GM19328 (cell line): ENCODE measurements at regions not wholly inside any gene's neighbourhood (a gene's known extent, or its start where the extent isn't known, plus 50 kb on each side); places are given as distances from the start of the nearest gene placed in this dataset.
"Not testable (repeated sequence)": the region's sequence is repeated elsewhere in the genome, so short reads cannot be mapped to it uniquely, and the experiment has no call there.

Experiments used
- ATAC-seq: cut with Tn5 transposase; IDR thresholded peaks from one replicate; pipeline ENCODE4 v1.9.1; 2021; ENCODE audit warnings: mild to moderate bottlenecking, moderate library complexity; ENCODE audit not compliant: unreplicated experiment

- ATAC-seq = no peak
Observed at GRCh38 chr7:121623130-121623872, 227.2 kb upstream of the FAM3C start.

- no peak for ATAC-seq
Observed at GRCh38 chr7:121621937-121622336, 225.8 kb upstream of the FAM3C start.

- no peak for ATAC-seq
Observed at GRCh38 chr7:121620953-121621606, 225.0 kb upstream of the FAM3C start.

GRCh38 chr7:121620206-121620605 lies 224.1 kb upstream of the FAM3C start:
- ATAC-seq = no peak

- ATAC-seq = no peak
Observed at GRCh38 chr7:121618182-121618581, 222.1 kb upstream of the FAM3C start.

- ATAC-seq = no peak
Observed at GRCh38 chr7:121610243-121610642, 214.1 kb upstream of the FAM3C start.

- no peak for ATAC-seq
Observed at GRCh38 chr7:121609208-121609607, 213.1 kb upstream of the FAM3C start.

- no peak for ATAC-seq
Observed at GRCh38 chr7:121608785-121609184, 212.7 kb upstream of the FAM3C start.

GRCh38 chr7:121608183-121608582 lies 212.1 kb upstream of the FAM3C start:
- ATAC-seq = not testable (repeated sequence)

GRCh38 chr7:121605317-121605680 lies 209.2 kb upstream of the FAM3C start:
- ATAC-seq = no peak

GRCh38 chr7:121604627-121605316 lies 208.7 kb upstream of the FAM3C start:
- no peak for ATAC-seq

- no peak for ATAC-seq
Observed at GRCh38 chr7:121603886-121604285, 207.8 kb upstream of the FAM3C start.

- ATAC-seq = no peak
Observed at GRCh38 chr7:121599887-121600286, 203.8 kb upstream of the FAM3C start.

GRCh38 chr7:121595758-121596696 lies 199.9 kb upstream of the FAM3C start:
- no peak for ATAC-seq

GRCh38 chr7:121591926-121592325 lies 195.8 kb upstream of the FAM3C start:
- ATAC-seq = no peak

GRCh38 chr7:121587435-121587834 lies 191.3 kb upstream of the FAM3C start:
- ATAC-seq = no peak

- no peak for ATAC-seq
Observed at GRCh38 chr7:121582258-121582657, 186.2 kb upstream of the FAM3C start.

GRCh38 chr7:121579639-121580038 lies 183.5 kb upstream of the FAM3C start:
- ATAC-seq = no peak

- no peak for ATAC-seq
Observed at GRCh38 chr7:121578669-121579068, 182.6 kb upstream of the FAM3C start.

GRCh38 chr7:121576148-121576917 lies 180.2 kb upstream of the FAM3C start:
- ATAC-seq = no peak
